ENCODE measurements at regions not wholly inside any gene's neighbourhood (a gene's known extent, or its start where the extent isn't known, plus 50 kb on each side); places are given as distances from the start of the nearest gene placed in this dataset.

DNA sequence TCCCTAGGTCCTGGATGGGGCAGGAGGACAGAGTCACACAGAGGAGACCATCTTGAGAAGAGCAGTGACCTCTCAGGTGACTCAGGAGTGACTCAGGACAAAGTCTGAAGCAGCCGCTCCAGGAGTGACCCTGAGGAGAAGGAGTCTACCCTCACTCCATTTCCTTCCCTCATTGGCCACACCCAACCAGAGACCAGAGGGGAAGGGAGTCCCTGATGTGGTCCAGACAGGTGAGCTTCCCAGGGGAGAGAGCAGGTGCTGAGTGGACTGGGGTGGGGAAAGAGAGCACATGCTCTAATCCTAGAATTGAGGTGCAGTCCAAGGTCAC lies 75.5 kb upstream of the MEDAG start:
- H3K36me3 Mint-ChIP-seq: no peaks in the 10 kb centered on the region
- ATAC-seq: no peak
- peaks cover 24% of the 10 kb centered on the region for H3K4me1 Mint-ChIP-seq
- H3K4me3 Mint-ChIP-seq: no peak overlapping the region
- POLR2A ChIA-PET: no interaction called here
- H3K9me3 Mint-ChIP-seq: no peaks in the 10 kb centered on the region
- no peak for TF ChIP-seq SMAD3 (CRISPR knock-in tag; IDR thresholded peaks at IDR 0.05; ENCODE audit: borderline replicate concordance)
- no peak for TF ChIP-seq CREB1 (CRISPR knock-in tag; IDR thresholded peaks at IDR 0.05)
- TF ChIP-seq RELA (CRISPR knock-in tag; IDR thresholded peaks at IDR 0.05; ENCODE audit: borderline replicate concordance): no peak
- no peak for TF ChIP-seq ELF4 (CRISPR knock-in tag; IDR thresholded peaks at IDR 0.05; ENCODE audit: low read depth)
- TF ChIP-seq ZNF396 (CRISPR knock-in tag; IDR thresholded peaks at IDR 0.05; ENCODE audit: borderline replicate concordance): no peak
- TF ChIP-seq TEAD4 (CRISPR knock-in tag; IDR thresholded peaks at IDR 0.05): no peak
- TF ChIP-seq, protein P1, sequence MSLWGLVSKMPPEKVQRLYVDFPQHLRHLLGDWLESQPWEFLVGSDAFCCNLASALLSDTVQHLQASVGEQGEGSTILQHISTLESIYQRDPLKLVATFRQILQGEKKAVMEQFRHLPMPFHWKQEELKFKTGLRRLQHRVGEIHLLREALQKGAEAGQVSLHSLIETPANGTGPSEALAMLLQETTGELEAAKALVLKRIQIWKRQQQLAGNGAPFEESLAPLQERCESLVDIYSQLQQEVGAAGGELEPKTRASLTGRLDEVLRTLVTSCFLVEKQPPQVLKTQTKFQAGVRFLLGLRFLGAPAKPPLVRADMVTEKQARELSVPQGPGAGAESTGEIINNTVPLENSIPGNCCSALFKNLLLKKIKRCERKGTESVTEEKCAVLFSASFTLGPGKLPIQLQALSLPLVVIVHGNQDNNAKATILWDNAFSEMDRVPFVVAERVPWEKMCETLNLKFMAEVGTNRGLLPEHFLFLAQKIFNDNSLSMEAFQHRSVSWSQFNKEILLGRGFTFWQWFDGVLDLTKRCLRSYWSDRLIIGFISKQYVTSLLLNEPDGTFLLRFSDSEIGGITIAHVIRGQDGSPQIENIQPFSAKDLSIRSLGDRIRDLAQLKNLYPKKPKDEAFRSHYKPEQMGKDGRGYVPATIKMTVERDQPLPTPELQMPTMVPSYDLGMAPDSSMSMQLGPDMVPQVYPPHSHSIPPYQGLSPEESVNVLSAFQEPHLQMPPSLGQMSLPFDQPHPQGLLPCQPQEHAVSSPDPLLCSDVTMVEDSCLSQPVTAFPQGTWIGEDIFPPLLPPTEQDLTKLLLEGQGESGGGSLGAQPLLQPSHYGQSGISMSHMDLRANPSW (CRISPR knock-in tag; conservative IDR thresholded peaks at IDR 0.05; ENCODE audit: low read depth): no peak
- no peak overlapping the region for H3K27ac Mint-ChIP-seq
- CTCF ChIA-PET: no interaction called here
- DNase-seq (ENCODE audit: low spot score): no peak
- H3K27me3 Mint-ChIP-seq (ENCODE audit: low read depth): peaks cover 58% of the 10 kb centered on the region

DNA sequence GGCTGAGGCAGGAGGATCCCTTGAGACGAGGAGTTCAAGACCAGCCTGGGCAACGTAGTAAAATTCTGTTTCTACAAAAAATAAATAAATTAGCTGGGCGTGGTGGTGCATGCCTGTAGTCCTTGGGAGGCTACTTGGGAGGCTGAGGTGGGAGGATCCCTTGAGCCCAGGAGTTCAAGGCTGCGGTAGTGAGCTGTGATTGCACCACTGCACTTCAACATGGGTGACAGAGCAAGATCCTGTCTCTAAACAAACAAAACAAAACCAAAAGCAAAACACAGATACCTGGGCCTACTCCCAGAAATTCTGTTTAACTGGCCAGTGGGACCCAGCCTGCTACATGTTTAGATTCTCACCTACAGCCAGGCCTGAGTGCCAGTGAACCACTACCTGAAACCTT lies 74.6 kb upstream of the MEDAG start:
- DNase-seq (ENCODE audit: low spot score): no peak
- ChIA-PET POLR2A (no interaction called here), CTCF (interaction anchor here (1.1 kb wide), 1 partner anchor 213 kb away, joined by 3 read pairs; no protein-coding TSS in a partner anchor)
- ATAC-seq: no peak
- no peak overlapping the region for H3K27ac Mint-ChIP-seq
- H3K4me3 Mint-ChIP-seq: no peak overlapping the region
- TF ChIP-seq, protein P2, sequence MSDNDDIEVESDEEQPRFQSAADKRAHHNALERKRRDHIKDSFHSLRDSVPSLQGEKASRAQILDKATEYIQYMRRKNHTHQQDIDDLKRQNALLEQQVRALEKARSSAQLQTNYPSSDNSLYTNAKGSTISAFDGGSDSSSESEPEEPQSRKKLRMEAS (CRISPR knock-in tag; IDR thresholded peaks at IDR 0.05): no peak
- peak; percentile 47; the same call in 1 of the 2 replicates for TF ChIP-seq GABPB1 (CRISPR knock-in tag; IDR thresholded peaks at IDR 0.05)
- H3K9me3 Mint-ChIP-seq: no peaks in the 10 kb centered on the region
- H3K4me1 Mint-ChIP-seq: peaks cover 24% of the 10 kb centered on the region
- H3K36me3 Mint-ChIP-seq: no peaks in the 10 kb centered on the region
- H3K27me3 Mint-ChIP-seq (ENCODE audit: low read depth): peaks cover 49% of the 10 kb centered on the region

DNA sequence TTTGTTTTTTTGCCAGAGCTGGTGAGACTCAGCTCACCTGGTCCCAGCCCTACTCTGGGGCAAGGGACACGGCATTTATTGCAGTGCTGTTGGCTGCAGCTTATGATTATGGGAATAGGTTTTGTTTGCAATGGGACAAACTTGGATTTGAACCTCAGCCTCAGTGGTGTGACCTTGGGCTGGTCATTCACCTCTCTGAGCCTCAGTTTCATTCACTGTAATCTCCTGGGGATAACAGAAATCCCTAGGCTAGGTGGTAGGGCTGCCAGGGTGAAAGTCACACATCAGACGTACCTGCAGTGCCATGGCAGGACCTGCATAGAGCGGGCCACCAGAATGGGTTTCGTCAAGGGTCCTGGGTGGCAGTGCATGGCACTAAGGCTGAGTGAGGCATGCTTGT lies 73.7 kb upstream of the MEDAG start:
- Mint-ChIP-seq H3K9me3 (no peaks in the 10 kb centered on the region), H3K27me3 (ENCODE audit: low read depth) (peaks cover 40% of the 10 kb centered on the region), H3K36me3 (no peaks in the 10 kb centered on the region), H3K4me1 (peaks cover 20% of the 10 kb centered on the region), H3K4me3 (no peak overlapping the region), H3K27ac (no peak overlapping the region)
- DNase-seq (ENCODE audit: low spot score): no peak
- ATAC-seq: no peak
- CTCF ChIA-PET: interaction anchor here (1.1 to 1.2 kb wide), 2 partner anchors 61 to 212 kb away, joined by 3 read pairs; no protein-coding TSS in a partner anchor
- POLR2A ChIA-PET: no interaction called here
- TF ChIP-seq ZNF396 (CRISPR knock-in tag; IDR thresholded peaks at IDR 0.05; ENCODE audit: borderline replicate concordance) (no peak), GRHL2 (CRISPR knock-in tag; IDR thresholded peaks at IDR 0.05; ENCODE audit: insufficient replicate concordance, severe bottlenecking) (no peak), JUN (CRISPR knock-in tag; IDR thresholded peaks at IDR 0.05) (no peak), ZNF423 (CRISPR knock-in tag; IDR thresholded peaks at IDR 0.05) (no peak), ZNF317 (CRISPR knock-in tag; IDR thresholded peaks at IDR 0.05; ENCODE audit: borderline replicate concordance, low read depth) (no peak), MXD4 (CRISPR knock-in tag; IDR thresholded peaks at IDR 0.05; ENCODE audit: borderline replicate concordance) (no peak), TEAD1 (CRISPR knock-in tag; IDR thresholded peaks at IDR 0.05) (no peak)
- TF ChIP-seq, protein P3, sequence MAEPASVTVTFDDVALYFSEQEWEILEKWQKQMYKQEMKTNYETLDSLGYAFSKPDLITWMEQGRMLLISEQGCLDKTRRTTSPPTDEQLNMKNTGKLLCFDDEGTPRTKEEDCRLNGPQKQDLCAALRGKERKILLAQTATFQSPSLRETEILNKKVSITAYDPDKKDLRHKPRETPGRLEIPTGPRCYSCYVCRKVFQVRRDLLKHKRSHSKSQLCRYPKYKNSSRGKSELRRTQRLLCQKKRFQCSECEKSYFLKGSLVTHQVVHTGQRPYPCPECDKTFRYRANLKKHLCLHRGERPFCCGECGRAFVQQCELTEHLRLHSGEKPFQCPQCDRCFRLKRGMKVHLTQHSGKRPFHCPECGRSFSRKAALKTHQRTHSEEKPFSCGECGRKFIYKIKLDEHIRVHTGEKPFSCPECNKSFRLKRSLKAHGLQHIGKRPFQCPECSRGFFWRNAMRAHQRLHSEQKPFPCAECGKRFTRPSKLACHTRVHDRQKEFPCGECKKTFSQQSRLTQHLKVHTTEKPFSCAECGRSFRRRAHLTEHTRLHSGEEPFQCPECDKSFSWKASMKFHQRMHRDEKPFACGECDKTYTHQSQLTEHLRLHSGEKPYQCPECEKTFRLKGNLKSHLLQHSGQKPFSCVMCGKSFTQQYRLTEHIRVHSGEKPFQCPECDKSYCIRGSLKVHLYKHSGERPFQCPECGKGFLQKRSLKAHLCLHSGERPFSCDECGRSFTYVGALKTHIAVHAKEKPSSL (CRISPR knock-in tag; conservative IDR thresholded peaks at IDR 0.05): no peak
- TF ChIP-seq, protein P4, sequence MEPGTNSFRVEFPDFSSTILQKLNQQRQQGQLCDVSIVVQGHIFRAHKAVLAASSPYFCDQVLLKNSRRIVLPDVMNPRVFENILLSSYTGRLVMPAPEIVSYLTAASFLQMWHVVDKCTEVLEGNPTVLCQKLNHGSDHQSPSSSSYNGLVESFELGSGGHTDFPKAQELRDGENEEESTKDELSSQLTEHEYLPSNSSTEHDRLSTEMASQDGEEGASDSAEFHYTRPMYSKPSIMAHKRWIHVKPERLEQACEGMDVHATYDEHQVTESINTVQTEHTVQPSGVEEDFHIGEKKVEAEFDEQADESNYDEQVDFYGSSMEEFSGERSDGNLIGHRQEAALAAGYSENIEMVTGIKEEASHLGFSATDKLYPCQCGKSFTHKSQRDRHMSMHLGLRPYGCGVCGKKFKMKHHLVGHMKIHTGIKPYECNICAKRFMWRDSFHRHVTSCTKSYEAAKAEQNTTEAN (CRISPR knock-in tag; IDR thresholded peaks at IDR 0.05): no peak
- TF ChIP-seq, protein P5, sequence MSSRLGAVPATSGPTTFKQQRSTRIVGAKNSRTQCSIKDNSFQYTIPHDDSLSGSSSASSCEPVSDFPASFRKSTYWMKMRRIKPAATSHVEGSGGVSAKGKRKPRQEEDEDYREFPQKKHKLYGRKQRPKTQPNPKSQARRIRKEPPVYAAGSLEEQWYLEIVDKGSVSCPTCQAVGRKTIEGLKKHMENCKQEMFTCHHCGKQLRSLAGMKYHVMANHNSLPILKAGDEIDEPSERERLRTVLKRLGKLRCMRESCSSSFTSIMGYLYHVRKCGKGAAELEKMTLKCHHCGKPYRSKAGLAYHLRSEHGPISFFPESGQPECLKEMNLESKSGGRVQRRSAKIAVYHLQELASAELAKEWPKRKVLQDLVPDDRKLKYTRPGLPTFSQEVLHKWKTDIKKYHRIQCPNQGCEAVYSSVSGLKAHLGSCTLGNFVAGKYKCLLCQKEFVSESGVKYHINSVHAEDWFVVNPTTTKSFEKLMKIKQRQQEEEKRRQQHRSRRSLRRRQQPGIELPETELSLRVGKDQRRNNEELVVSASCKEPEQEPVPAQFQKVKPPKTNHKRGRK (CRISPR knock-in tag; IDR thresholded peaks at IDR 0.05; ENCODE audit: borderline replicate concordance): no peak
- TF ChIP-seq, protein P6, sequence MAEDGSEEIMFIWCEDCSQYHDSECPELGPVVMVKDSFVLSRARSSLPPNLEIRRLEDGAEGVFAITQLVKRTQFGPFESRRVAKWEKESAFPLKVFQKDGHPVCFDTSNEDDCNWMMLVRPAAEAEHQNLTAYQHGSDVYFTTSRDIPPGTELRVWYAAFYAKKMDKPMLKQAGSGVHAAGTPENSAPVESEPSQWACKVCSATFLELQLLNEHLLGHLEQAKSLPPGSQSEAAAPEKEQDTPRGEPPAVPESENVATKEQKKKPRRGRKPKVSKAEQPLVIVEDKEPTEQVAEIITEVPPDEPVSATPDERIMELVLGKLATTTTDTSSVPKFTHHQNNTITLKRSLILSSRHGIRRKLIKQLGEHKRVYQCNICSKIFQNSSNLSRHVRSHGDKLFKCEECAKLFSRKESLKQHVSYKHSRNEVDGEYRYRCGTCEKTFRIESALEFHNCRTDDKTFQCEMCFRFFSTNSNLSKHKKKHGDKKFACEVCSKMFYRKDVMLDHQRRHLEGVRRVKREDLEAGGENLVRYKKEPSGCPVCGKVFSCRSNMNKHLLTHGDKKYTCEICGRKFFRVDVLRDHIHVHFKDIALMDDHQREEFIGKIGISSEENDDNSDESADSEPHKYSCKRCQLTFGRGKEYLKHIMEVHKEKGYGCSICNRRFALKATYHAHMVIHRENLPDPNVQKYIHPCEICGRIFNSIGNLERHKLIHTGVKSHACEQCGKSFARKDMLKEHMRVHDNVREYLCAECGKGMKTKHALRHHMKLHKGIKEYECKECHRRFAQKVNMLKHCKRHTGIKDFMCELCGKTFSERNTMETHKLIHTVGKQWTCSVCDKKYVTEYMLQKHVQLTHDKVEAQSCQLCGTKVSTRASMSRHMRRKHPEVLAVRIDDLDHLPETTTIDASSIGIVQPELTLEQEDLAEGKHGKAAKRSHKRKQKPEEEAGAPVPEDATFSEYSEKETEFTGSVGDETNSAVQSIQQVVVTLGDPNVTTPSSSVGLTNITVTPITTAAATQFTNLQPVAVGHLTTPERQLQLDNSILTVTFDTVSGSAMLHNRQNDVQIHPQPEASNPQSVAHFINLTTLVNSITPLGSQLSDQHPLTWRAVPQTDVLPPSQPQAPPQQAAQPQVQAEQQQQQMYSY (CRISPR knock-in tag; IDR thresholded peaks at IDR 0.05): no peak
- TF ChIP-seq, protein P7, sequence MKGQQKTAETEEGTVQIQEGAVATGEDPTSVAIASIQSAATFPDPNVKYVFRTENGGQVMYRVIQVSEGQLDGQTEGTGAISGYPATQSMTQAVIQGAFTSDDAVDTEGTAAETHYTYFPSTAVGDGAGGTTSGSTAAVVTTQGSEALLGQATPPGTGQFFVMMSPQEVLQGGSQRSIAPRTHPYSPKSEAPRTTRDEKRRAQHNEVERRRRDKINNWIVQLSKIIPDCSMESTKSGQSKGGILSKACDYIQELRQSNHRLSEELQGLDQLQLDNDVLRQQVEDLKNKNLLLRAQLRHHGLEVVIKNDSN (CRISPR knock-in tag; IDR thresholded peaks at IDR 0.05): no peak

Data from WTC11 (cell line).